Hippocampal formation (tissue), 2 donors: ENCODE measurements at regions not wholly inside any gene's neighbourhood (a gene's known extent, or its start where the extent isn't known, plus 50 kb on each side); places are given as distances from the start of the nearest gene placed in this dataset.

Experiments used
- DNase-seq, 2 donors: peaks; one replicate each; lab custom pipeline; 2025; lab: John Stamatoyannopoulos, UW

GRCh38 chr2:163265562-163265961, 427.0 kb upstream of the KCNH7 start:
- DNase-seq, result no peak

GRCh38 chr2:163264341-163264740, 425.8 kb upstream of the KCNH7 start:
- DNase-seq, result no peak

GRCh38 chr2:163259489-163259888, 420.9 kb upstream of the KCNH7 start:
- no peak for DNase-seq

- DNase-seq, result no peak
Measured at GRCh38 chr2:163255086-163255485, 416.5 kb upstream of the KCNH7 start.

DNA sequence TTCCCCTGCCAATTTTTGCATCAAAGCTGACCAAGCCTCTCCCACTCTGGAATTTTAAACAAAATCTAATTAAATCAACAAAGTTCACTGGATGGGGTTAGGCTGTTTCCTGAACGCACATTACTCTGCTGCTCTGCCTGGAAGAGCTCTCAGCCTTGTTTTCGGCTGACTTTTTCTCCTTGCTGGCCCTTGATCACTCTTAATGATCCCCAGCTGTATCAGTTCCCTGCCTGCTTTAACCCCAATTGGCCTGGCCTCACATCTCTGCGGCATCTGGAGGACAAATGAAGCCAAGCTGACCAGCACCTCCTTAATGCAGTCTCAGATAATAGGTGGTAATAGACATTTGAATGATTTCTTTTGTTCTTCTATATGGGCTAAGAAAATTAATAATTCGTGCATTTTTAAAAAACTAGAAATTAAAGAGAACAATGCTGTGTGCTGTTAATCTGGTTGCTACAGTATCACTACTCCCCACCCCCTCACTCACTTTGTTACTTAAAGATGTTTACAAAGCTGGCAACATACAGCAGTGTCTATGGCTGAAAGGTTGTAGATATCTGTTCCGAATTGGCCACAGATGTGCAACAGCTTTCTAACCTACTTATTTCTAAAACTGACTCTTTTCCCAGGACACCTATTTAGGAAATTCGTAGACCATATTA, 415.2 kb upstream of the KCNH7 start:
- no peak for DNase-seq

GRCh38 chr2:163252199-163252598, 413.6 kb upstream of the KCNH7 start:
- no peak for DNase-seq

GRCh38 chr2:163248376-163249253, 410.0 kb upstream of the KCNH7 start:
- no peak for DNase-seq

DNA sequence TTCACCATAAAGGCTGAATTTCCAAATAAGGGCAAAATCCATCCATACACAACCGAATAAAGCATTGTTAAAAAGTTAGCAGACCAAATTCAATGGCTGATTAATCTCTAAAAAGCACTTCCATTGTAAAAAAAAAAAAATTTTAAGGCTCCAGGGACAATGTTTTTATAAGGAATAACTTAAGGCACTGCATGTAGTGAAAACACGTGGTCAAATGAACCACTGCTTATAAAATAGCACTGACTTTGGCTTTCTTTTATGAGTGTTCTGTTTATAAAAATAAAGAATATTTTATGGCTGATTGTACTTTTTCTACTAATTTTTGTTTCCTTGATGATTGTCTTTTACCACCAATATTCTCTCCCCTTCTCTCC, 409.3 kb upstream of the KCNH7 start:
- no peak for DNase-seq

DNA sequence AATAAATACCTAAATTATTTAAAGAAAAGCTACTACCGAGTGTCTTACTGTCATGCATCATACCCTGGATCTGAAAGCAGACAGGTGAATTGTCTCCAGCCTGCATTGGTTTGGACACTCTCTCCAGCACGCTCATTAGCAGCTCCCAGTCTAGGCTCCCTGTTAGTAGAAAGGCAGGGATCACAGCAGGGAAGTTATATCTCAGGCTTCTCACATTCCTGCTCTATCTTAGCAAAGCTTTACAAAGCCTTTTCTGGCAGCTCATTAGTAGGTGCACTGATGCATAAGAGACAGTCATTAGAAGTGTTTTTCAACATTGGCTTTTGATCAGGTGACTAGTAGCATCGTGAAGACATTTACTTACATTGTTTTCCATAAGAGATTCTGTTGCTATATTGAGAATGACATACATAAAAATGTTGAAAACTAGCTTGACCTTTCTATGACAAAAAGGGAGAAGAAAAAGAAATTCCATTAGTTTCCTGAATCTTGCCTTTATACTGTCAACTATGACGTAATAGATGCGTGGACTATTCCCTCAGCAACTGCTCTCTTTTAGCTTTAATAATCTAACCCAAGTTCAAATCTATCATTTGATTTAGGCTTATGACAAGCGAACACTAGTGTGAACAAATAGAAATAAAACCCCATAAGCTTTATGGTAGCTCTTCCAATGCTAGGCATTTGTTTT, 408.7 kb upstream of the KCNH7 start:
- DNase-seq, result no peak

GRCh38 chr2:163246135-163246534, 407.6 kb upstream of the KCNH7 start:
- no peak for DNase-seq

- DNase-seq, result no peak
Measured at GRCh38 chr2:163236553-163236952, 398.0 kb upstream of the KCNH7 start.

DNA sequence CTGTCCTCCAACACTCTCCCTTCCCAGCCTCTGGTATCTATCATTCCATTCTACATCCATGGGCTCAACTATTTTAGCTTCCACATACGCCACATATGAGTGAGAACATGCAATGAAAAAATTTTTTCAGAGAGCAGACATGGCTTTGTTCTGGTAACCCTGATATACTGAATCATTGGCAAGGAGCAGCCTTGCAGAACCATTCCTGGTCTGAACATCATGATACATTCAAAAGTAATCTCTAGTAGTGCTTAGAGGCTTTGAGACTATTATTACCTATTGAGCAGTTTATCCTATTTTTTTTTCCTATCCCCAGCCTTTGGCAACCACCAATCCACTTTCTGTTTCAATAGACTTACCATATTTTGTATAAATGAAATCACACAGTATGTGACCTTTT, 393.1 kb upstream of the KCNH7 start:
- DNase-seq, result no peak

DNA sequence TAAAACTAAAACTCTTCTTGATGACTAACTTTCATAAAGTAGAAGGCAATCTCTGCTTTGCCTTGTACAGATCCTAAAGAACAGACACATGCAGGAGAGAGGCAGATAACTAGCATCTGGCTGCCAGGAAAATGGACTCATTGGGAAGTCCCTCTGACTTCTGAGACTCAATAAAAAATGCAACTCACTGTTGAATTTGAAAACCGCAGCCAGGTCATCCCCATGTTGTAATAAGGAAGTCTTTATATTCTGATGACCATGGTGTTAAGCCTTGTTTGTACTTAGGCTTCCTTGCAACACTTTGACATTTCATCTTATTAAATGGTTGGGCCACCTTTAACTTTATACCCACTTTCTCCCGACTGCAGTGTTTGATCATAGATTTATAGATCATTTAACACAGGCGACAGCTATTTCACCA, 375.1 kb upstream of the KCNH7 start:
- DNase-seq, result no peak

DNA sequence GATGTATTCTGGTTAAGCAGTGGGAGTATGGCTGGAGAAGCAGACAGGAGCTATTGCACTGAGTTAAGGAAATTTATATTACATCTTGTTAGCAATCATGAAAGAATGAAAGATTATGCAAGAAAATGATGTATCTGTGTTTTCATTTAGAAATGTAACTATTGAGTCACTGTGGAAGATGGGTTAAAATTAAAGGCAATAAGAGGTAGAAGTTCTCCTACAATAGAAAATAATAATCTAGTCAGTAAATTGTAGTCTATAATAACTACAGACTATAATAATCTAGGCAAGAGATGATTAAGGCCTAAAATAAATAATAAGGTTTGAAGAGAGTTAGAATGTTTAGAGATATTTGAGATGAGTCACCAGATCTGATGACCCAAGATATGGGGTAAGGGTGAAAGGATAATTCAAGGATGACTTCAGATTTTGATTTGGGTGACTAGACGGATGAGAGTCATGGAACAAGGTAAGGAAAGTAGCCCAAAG, 371.9 kb upstream of the KCNH7 start:
- DNase-seq, result no peak

GRCh38 chr2:163207693-163208370, 369.3 kb upstream of the KCNH7 start:
- DNase-seq, result no peak

DNA sequence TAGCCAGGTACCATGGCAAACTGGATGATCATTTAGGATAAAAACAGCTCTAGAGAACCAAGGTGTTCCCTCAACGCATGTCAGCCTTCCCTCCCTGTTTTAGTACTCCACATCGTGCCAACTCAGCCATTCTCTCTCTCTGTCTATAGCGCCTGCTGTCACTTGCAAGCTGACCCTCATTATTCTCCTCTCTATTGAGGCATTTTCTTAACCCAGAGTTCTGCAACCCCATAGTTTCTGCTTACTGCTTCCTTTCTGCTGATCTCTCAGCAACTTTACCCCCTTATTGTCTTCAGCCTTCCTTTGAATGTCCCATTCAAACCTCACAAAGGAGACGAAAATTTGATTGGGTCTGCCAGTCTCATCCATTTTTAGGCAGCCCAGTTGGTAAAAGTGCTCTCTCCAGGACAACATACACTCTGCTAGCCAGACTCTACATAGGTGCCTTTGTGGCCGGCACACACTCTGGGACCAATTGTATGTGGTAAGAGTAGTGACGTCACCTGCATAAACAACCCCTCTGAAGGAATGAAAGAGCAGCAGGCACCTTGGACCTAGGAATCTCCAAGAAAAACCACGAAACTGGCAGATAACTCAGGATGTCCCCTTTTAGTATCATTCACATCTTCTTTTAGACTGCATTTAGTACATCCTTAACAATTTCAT, 367.2 kb upstream of the KCNH7 start:
- no peak for DNase-seq

- no peak for DNase-seq
Measured at GRCh38 chr2:163200741-163201140, 362.2 kb upstream of the KCNH7 start.

DNA sequence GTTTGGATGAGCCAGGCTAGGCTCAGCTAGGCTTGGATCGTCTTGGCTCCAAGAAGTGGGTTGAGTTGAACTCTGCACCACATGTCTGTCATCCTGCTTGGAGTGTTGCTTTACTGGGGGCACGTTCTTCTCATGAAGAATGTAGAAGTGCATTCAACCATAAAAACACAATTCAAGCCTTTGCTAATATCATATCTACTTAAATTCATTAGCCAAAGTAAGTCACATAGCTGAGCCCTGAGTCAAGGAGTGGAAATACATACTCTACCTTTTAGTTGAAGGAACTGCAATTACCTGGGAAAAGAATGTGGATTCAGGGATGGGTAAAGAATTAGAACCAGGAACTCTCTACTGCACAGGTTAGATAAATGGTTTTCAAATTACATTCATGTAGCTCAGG, 360.4 kb upstream of the KCNH7 start:
- DNase-seq, result no peak

GRCh38 chr2:163198007-163198406, 359.4 kb upstream of the KCNH7 start:
- DNase-seq, result no peak

DNA sequence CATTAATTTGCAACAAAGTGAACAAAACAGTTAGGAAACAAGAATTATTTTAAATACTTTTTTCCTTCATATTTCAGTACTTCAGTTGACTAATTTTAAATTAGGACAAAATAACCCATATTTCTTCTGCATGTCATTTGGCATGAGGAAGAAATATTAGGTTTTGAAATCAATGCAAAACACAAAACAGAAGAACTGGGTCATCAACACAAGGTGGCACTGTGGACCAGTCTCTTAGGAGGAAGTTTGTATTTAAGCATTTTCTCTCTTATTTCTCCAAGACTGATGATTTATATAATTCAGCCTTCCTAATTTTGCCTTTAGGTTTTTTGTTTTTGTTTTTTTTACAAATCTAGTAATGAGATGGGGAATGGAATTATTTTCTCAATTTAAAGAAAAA, 352.8 kb upstream of the KCNH7 start:
- peak in 1 of 2 donors; percentile 5 for DNase-seq

DNA sequence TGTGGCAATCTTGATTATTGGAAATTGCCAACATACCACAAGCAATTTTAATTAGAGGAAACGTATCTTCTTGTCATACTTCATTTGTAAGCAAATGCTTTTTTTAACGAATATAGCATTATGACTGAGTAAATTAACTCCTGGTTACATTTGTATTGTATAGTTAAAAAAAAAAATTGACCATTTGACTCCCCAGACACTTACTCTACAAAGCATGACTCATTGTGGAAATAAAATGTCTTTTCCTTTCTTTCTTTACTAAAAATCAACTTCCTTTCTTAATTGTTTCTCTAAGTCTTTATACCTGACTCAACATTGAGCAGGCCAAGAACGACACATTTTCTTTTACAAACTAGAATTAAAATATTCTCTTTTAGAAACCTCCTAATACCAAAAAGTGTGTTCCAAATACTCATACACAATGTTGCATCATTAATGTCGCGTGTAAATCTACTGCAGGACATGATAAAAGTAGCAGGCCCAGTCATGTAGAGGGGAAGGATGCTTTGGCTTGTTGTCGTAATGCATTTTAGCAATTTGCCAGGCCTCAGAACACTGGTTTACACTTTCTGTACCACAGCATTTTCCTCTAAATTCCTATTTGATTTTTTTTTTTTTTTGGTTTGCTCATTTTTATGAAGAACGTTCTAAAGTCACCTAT, 349.6 kb upstream of the KCNH7 start:
- no peak for DNase-seq
